ENCODE measurements at regions not wholly inside any gene's neighbourhood (a gene's known extent, or its start where the extent isn't known, plus 50 kb on each side); places are given as distances from the start of the nearest gene placed in this dataset.
"Not testable (repeated sequence)": the region's sequence is repeated elsewhere in the genome, so short reads cannot be mapped to it uniquely, and the experiment has no call there.

DNA sequence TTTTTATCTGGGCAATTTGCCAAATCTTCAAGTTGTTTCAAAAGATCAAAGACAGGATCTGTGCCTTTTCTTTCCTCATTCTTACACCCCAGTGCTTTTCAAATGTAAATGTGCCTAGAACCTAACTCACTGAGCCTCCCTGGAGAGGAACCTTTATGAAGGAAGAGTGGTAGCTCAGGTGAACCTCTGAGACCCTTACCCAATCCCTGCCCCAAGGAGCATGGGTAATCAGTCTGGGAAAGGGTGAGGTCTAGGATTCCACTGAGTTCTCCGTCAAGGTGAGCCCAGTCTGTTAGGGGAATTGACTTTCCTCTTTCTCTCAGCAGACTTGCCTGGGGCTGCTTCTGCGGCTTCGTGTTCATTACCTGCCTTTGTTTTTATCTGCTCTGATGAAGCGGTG is 88.1 kb upstream of the MAP4K4 start:
- no peak for ATAC-seq

DNA sequence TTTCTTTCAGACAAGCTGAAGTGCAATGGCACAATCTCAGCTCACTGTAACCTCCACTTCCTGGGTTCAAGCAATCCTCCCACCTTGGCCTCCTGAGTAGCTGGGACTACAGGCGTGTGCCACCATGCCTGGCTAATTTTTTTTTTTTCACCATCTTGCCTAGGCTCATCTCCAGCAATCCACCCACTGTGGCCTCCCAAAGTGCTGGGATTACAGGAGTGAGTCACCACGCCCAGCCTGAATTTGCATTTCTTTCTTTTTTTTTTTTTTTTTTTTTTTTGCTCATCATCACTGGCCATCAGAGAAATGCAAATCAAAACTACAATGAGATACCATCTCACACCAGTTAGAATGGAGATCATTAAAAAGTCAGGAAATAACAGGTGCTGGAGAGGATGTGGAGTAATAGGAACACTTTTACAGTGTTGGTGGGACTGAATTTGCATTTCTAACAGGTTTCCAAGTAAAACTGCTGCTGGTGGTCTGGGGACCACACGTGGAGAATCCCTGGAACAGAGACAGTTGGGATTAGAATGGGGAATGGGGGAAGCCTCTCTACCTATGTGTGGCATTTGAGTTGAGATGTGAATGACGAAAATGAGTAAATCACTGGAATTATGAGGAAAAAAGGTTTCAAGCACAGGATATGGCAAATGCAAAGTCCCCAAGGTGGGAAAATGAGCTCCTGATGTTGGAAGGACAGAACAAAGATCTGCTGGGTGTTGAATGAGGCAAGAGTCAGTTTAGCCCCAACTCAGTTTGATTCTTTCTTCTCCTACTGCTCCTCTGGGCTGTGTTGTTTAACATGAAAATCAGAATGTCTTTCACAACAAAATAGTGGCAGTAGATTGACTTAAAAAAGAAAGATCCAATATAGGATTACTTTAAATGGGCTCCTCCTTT is 88.8 kb upstream of the MAP4K4 start:
- no peak for ATAC-seq

DNA sequence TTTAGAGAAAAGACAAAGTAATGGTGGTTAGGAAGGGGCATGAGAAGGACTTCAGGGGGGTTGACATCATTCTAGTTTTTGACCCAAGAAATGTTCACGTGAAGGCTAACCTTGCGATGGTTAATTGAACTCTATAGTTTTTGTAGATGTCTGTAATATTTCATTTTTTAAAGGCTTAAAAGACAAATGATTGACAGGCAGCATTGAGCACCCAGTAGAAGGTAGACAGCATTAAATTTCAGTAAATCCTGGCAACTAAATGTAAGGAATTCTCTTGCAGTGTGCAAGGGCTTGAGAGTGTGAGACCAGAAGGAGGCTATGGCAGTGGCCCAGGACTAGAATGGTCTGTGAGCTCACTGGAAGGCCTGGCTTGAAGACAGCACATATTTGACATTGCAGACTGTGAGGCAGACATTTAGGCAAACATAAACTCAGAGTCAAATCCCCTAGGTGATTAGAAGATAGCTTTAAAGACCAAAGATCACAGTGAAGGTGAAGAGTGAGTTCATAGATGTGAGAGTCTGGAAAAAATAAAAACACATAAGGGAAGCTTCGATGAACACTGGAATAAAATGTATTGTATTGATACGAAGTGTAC is 100.1 kb upstream of the MAP4K4 start:
- ATAC-seq = no peak

DNA sequence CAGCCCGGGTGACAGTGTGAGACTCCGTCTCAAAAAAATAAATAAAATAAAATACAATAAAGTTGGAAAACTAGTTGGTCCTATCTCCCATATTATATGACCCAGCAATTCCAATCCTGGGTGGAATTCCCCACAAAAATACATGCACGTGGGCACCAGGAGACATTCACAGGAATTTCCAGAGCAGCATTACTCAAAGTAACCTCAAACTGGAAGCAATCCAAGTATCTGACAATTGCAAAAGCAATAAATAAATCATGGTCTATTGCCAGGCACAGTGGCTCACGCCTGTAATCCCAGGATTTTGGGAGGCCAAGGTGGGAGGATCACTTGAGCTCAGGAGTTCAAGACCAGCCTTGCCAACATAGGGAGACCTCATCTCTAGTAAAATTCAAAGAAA is 101.2 kb upstream of the MAP4K4 start:
- ATAC-seq = no peak

DNA sequence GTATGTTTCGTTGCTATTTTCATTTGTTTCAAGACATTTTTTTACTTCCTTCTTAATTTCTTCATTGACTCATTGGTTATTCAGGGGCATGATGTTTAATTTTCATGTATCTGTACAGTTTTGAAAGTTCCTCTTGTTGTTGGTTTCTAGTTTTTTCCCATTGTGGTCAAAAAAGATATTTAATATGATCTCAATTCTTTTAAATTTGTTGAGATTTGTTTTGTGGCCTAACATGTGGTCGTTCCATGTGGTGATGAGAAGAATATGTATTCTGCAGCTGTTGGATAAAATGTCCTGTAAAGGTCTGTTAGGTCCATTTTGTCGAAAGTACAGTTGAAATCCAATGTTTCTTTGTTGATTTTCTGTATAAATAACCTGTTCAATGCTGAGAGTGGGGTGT is 110.3 kb upstream of the MAP4K4 start:
- no peak for ATAC-seq

DNA sequence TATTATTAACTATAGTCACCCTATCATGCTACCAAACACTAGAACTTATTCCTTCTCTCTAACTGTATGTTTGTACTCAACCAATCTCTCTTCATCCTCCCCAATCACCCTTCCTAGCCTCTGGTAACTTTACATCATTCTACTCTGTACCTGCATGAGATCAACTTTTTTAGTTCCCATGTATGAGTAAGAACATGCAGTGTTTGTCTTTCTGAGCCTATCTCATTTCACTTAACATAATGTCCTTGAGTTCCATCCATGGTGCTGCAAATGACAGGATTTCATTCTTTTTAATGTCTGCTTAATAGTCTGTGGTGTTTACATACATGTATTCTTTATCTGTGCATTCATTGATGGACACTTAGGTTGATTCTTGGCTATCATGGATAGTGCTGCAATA is 108.9 kb upstream of the RFX8 start:
- ATAC-seq = no peak

DNA sequence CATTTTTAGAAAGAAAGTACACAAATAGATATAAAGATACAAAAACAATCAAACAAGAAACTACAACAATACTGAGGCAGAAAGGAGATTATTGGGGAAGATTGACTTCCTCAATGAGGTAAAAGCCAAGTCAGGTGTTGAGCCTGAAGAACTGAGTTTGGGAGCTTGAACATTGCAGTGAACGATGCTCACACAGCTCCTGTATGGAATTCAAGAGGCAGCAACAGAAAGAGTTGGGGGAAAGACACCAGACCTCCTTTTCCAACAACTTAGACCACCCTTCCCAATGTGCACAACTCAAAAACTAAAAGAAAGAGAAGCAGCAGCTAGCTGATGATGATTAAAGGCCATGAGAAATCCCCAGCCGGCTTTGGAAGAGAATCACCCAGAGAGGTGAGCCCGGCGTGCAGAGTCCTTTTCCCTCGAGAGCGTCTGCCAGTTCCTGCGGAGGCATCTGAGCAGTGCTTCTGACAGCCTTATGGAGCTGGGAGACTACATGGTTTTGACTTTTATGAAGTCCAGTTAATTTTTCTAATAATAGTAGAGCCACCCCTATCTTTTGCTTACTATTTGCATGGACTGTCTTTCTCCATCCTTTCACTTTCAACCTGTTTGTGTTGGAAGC is 106.9 kb upstream of the RFX8 start:
- ATAC-seq = no peak

DNA sequence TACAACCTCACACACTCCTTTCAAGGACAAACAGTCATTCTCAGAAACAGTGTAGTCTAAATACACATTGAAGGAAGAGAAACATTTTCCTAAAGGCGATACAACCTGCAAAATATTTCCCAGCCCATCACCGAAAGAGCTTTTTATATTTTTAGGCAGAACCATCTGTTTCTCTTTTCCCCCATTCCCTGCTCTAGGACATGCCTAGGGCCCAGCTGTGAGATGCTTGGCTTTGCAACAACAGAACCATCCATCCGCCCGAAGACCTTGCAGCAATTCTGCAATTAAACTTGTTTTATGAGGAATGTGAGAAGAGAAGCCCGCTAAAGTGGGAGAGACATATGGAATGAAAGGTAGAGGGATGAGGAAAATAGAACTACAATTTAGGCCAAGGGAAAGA is 105.6 kb upstream of the RFX8 start:
- no peak for ATAC-seq

DNA sequence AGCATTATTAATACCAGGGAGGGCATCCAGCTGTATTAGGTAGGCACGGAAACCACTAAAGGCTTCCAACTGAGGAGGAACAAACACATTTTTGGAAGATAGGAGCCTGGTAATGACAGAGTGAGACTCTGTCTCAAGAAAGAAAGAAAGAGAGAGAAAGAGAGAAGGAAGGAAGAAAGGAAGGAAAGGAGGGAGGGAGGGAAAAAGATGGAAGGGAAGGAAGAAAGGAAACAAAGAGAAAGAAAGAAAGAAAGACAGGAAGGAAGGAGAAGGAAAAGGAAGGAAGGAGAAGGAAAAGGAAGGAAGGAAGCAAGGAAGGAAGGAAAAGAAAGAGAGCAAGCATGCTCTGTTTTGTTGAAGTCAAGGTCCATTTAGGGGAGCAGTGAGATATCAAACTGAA is 103.8 kb upstream of the RFX8 start:
- no peak for ATAC-seq

DNA sequence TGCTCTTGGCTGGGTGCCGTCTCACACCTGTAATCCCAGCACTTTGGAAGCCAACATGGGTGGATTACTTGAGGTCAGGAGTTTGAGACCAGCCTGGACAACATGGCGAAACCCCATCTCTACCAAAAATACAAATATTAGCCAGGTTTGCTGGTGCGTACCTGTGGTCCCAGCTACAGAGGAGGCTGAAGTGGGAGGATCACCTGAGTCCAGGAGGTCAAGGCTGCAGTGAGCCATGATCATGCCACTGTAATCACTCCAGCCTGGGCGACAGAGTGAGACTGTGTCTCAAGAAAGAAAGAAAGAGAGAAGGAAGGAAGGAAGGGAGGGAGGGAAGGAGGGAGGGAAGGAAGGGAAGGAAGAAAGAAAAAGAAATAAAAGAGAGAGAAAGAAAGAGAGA is 103.2 kb upstream of the RFX8 start:
- not testable (repeated sequence) for ATAC-seq

DNA sequence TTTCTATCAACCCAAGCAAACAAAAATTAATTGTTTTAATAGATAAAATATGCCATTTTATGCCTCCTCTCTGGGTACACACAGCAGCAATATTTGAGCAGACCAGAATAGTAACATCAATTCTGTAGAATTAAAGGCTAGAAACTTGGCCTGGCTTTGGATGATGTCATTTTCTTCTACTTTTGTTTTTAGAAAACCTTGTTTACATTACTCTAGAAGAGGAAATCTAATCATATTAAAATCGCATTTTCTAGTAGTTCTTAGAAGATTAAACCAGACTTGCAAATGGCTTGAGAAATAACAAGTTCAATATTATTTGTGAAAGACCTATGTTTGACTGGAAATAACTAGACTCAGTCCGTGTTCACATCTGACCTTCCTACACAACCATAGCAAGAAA is 102.3 kb upstream of the RFX8 start:
- ATAC-seq = no peak

DNA sequence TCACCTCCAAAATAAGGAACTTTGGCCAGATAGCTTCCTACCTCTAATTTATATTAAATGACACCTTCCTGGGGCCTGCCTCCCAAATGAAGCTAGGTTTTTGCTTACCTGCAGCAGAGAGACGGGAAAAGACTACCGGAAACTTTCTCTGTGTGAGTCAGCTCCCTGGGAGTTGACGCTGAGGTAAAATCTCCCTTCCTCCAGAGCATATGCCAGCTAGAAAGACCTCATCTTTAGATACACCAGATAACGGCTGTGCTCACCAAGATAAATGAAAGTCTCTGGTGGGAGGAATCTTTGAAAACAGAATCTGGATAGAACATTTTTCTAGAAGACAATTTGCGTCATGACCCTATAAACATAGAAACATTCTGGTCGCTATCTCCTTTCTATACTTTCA is 99.7 kb upstream of the RFX8 start:
- no peak for ATAC-seq

DNA sequence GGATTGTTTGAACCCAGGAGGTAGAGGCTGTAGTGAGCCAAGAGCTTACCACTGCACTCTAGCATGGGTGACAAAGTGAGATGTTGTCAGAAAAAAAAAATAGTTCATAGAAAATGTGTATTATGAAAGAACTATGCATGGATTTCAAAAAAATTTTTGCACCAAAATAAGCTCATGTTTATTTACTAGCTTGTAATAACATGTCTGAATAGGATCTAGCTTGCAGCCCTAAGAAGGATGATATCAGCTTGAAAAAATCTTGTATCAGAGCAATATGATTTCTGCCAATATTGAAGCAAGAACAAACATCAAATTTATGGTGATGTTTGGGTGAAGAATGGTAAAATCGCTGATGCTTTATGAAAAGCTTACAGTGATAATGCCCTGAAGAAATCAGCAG is 97.0 kb upstream of the RFX8 start:
- no peak for ATAC-seq

DNA sequence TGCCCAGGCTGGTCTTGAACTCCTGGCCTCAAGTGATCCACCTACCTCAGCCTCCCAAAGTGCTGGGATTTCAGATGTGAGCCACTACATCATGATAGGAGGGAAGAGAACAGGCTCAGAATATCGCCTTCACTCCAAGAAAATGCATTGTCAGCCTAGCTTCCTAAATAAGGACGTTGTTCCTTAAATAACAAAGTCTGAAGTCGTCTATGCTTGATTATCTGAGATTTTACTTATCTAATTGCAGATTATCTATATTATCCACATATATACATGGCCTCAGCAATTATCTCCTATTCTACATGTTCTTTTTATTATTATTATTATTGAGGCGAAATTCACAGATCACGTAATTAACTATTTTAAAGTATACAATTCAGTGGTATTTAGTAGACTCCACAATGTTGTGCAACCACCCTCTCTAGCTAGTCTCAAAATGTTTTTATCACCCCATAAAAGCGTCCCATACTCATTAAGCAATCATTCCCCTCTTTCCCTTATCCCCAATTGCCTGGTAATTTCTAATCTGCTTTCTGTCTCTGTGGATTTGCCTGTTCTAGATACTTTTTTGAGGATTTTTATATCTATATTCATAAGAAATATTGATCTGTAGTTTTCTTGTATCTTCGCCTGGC is 95.1 kb upstream of the RFX8 start:
- no peak for ATAC-seq

DNA sequence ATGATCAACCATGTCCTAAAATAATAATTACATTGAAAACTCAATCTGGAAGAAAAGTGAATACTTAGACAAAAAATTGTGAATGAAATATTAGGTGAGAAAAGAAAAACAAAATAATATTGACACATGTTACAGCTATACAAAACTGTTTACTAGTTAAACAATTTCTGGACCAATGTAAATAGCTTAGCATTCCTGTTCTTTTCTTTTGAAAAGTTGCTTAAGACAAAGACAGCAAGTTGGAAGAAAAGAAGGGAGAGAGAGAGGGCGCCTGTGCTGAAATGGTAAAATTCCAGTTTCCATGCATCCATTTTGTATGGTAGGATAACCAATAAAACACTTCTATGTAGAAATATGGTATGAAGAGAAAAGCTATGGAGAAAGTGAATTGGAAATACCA is 94.1 kb upstream of the RFX8 start:
- ATAC-seq = no peak

DNA sequence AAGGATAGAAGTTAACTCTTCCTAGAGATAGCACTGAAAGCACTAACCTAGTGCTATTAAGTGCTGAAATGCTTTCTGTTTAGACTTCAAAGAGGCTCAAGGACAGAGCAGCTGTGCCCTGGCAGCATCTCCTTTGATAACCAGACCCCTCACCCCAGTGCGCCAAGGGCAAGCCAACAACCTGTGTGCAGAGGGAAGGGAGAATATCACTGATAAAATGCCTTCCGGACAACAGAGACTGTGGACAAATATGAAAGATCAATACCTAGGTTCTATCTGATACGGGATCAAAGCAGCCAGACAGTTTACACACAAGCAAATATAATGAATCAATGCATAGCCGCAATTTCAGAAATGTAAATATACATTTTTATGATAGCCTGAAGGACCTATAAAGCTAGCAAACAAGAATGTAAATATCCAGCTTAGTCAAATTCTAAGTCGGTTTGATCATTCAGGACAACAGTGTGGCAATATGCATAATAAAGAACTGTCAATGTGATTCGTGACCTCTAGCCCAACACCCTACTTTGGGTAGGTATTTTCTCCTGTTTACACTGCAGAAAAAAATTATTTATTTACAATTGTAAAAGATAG is 91.8 kb upstream of the RFX8 start:
- ATAC-seq = no peak

DNA sequence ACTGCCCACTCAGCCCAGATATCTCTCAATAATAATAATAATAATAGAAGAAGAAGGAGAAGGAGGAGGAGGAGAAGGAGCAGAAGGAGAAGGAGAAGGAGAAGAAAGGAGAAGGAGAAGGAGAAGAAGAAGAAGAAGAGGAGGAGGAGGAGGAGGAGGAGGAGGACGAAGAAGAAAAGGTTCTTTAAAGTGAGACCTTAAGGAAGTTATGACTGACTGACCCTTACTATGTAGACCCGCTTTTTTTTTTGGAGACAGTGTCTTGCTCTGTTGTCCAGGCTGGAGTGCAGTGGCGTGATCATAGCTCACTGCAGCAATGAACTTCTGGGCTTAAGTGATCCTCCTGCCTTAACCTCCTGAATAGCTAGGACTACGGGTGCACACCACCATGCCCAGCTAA is 88.9 kb upstream of the RFX8 start:
- ATAC-seq = no peak

DNA sequence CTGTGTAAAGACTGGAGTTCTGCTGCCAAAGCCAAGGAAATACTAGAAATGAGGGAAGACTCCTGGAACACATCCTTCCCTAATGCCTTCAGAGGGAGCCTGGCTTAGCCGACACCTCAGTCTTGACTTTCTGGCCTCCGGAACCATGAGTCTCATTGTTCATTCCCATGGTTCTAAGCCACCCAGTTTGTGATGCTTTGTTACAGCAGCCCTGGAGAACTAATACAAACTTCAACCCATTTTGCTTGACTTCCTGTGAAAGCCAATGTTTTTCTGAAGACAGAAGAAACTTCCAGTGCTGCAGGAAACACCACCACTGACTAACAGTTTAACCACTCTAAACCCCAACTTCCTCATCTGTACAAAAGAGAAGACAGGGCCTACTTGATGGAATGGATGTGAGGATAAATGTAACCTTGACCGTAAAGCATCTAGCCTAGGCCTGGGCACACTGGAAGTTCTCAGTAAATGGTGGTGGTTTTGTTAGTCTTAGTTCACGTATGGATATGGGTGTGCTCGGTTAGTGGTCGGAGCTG is 85.9 kb upstream of the RFX8 start:
- ATAC-seq = no peak

DNA sequence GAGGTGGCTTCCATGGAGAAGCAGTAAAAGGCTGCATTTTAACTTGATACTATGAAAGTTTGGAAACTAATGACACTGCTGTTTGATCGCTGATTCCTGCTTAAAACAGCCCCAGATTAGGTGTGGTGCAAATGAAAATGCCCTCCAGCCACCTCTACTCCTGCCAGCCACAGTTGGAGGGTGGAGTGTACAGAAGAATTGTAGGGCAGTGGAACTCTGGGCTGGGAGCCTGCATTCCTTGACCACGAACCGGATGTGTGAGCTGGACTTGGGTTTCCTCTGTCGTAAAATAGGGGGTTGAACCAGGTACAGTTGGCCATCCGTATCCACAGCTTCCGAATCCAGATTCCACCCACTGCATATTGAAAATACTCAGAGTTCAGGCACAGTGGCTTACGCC is 84.6 kb upstream of the RFX8 start:
- ATAC-seq = no peak

DNA sequence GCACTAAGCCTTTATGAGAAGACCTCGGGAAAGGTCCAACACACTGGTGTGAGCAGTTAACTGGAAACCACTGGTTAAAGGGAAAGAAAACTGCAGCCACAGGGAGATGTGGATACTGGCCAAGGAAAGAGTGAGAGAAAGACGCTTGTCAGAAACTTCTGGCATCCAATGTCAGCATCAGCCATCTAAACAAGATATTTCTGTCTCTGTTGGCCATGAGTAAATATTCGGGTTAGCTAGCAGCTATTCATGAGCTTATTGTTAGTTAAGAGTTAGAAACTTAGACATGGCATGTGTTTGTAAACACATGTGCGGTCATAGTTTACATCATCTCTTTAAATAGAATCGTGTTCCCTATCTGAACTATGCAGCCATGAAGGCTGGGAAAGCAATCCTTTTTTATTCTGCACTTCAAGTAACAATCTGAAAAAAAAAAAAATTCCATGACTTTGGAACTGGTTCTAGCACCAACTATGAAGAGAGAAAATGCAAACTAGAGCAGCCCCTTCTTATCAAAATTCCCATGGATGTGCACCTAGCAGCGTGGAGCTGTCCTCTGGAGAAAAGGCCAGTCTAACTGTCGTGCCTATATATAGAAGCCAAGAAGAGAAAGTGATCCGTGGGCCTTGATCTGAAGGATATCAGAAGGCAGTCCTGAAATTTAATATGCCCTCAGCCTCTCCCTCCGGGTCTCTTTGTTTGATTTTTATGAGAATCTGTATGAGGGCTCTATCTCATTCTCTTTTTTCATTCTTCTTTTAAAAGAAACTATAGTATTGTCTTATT is 84.0 kb upstream of the RFX8 start:
- ATAC-seq = no peak

DNA sequence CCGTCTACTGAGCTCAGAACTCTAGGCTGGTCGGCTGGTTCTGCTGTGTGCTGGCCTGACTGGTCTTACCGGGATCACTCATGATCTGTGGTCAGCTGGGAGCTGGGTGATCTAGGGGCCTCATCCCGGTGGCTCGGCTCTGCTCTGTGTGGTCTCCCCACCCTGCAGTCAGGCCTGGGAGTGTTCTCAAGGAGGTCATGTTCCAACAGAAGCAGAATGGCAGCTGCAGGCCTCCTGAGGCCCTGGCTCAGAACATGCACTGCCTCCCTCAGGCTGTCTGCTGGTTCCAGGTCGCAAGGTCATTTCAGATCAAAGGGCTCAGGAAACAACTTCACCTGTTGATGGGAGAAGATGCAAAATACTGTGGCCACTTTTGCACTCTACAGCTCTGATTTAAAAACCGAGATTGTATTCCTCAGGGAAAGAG is 81.1 kb upstream of the RFX8 start:
- no peak for ATAC-seq

DNA sequence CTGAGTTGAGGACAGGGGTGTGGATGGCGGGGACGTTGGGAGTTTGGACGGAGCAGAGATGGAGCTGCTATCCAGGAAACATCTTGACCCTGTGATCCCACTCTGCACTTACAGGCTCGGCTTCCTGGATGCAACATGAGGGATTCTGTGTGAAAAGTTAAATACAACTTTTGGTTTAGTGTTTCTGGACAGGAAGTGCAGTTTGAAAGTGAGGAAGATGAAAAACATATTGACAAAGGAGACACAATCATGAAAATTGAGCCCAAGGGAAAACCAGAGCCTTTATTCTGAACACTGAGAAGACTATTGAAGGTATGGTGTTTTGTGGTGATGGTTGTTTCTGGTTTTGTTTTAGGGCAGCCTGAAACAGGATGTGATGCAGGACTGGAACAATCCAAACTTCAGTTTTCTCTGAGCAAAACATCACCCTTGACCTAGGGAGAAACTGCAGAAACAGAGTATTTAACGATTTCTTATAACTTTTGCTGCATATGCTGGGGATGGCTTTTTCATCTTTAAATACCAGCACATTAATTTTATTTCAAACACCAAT is 76.5 kb upstream of the RFX8 start:
- no peak for ATAC-seq

Measured in esophagus mucosa (tissue), 1 donor.